ENCODE measurements at regions not wholly inside any gene's neighbourhood (a gene's known extent, or its start where the extent isn't known, plus 50 kb on each side); places are given as distances from the start of the nearest gene placed in this dataset.

- TF ChIP-seq CTCF (IDR thresholded peaks at IDR 0.05) (no peak), TCF7L2 (IDR thresholded peaks at IDR 0.05; ENCODE audit: low read depth, low read length) (no peak), POLR2AphosphoS5 (IDR thresholded peaks at IDR 0.05; ENCODE audit: low read depth, low read length) (no peak), REST (IDR thresholded peaks at IDR 0.05; ENCODE audit: insufficient read depth in 1 of 2, low read depth in 2 of 2, low read length in 1 of 2) (no peak), SIN3A (IDR thresholded peaks at IDR 0.05; ENCODE audit: borderline replicate concordance, insufficient read depth, low read depth, low read length) (no peak)
Measured at GRCh38 chr11:39036021-39036420, 2423.4 kb downstream of the LRRC4C start.

All from Panc1 (cell line).